ENCODE measurements at regions not wholly inside any gene's neighbourhood (a gene's known extent, or its start where the extent isn't known, plus 50 kb on each side); places are given as distances from the start of the nearest gene placed in this dataset.

- ChIA-PET CTCF (no interaction called here), POLR2A (no interaction called here), RAD21 (ENCODE audit: low non-redundant PET in 1 of 2, low total read pairs in 2 of 2, uncharacterized antibody in 2 of 2, unreplicated experiment in 2 of 2) (no interaction called here)
- DNase-seq (ENCODE audit: low read depth, low spot score) (no peak), ATAC-seq (no peak)
- Histone ChIP-seq H3K4me3 (replicated peaks in 1 of 2; ENCODE audit: low read depth in 1 of 2, low read length in 2 of 2) (no peak overlapping the region), H2AFZ (ENCODE audit: low read depth, low read length, poor library complexity, severe bottlenecking) (no peak overlapping the region), H3K27ac (ENCODE audit: low read depth, low read length) (no peak overlapping the region), H3K9me3 (ENCODE audit: control insufficient read depth in 1 of 2, insufficient read depth in 1 of 2, low read depth in 1 of 2, low read length in 2 of 2) (no peaks in the 10 kb centered on the region), H3K4me2 (ENCODE audit: low read length) (no peak overlapping the region), H3K79me2 (ENCODE audit: insufficient read depth, low read length) (no peaks in the 10 kb centered on the region), H3K9ac (ENCODE audit: low read length) (no peak overlapping the region), H3K36me3 (ENCODE audit: control insufficient read depth in 1 of 2, insufficient read depth in 2 of 2, low read length in 2 of 2) (no peaks in the 10 kb centered on the region), H3K27me3 (ENCODE audit: insufficient read depth, low read length) (no peaks in the 10 kb centered on the region), H3K9me2 (ENCODE audit: insufficient read depth) (no peaks in the 10 kb centered on the region), H3K4me1 (ENCODE audit: control insufficient read depth in 1 of 2, insufficient read depth in 2 of 2, low read length in 2 of 2) (no peaks in the 10 kb centered on the region), H4K20me1 (ENCODE audit: insufficient read depth) (no peaks in the 10 kb centered on the region)
- intact Hi-C loops (cut with micrococcal nuclease), result no loop called here
- BruUV-seq (replicated peaks), result no TSS peak
- TF ChIP-seq REST (IDR thresholded peaks at IDR 0.05; ENCODE audit: low read depth), result no peak
- TF ChIP-seq EZH2 (IDR thresholded peaks at IDR 0.05), result no peak
- no peak for TF ChIP-seq ZNF274 (IDR thresholded peaks at IDR 0.05; ENCODE audit: low read depth, low read length)
- TF ChIP-seq FOSL1 (IDR thresholded peaks at IDR 0.05; ENCODE audit: low read depth), result no peak
- no peak for TF ChIP-seq ZFX (IDR thresholded peaks at IDR 0.05)
- TF ChIP-seq, protein P1, sequence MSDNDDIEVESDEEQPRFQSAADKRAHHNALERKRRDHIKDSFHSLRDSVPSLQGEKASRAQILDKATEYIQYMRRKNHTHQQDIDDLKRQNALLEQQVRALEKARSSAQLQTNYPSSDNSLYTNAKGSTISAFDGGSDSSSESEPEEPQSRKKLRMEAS (IDR thresholded peaks at IDR 0.05), result no peak
- TF ChIP-seq EZH2phosphoT487 (IDR thresholded peaks at IDR 0.05; ENCODE audit: borderline replicate concordance), result no peak
- no peak for TF ChIP-seq JUND (IDR thresholded peaks at IDR 0.05)
- TF ChIP-seq SRF (IDR thresholded peaks at IDR 0.05; ENCODE audit: low read depth), result no peak
- TF ChIP-seq ZBTB33 (IDR thresholded peaks at IDR 0.05; ENCODE audit: extremely low read depth, insufficient replicate concordance, low read length), result no peak
- TF ChIP-seq ELF1 (IDR thresholded peaks at IDR 0.05; ENCODE audit: borderline replicate concordance, low read depth), result no peak
Observed at GRCh38 chr20:17797161-17797560, 97.4 kb downstream of the BANF2 start.

Data from HCT116 (cell line).